ENCODE measurements at regions not wholly inside any gene's neighbourhood (a gene's known extent, or its start where the extent isn't known, plus 50 kb on each side); places are given as distances from the start of the nearest gene placed in this dataset.

- no peak for TF ChIP-seq CTCF (IDR thresholded peaks at IDR 0.05; ENCODE audit: low read length)
- no peak for TF ChIP-seq EZH2 (IDR thresholded peaks at IDR 0.05; ENCODE audit: borderline replicate concordance, low read length)
These were observed 77.1 kb upstream of the CALM2 start for GRCh38 chr2:47253447-47253846.
